ENCODE measurements at regions not wholly inside any gene's neighbourhood (a gene's known extent, or its start where the extent isn't known, plus 50 kb on each side); places are given as distances from the start of the nearest gene placed in this dataset.

DNA sequence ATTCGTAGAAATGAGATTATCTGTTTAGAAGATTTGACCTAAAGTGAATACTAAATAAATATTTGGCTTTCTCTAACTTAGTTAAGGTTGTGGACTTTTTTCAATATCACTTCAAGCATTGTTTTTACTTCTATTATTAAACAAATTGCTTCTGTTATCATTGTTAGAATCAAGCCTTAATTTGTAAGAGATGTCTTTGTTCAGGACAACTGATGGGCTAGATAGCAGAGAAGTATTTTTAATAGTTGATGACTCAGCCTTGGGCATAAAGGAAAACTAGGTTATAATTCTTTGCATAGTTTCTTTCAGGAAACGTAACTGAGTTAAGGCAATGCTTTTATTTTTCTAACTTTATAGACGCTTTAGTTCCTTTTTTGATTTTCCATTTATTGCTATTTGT, 128.8 kb upstream of the SMIM30 start:
- Histone ChIP-seq H3K27ac (ENCODE audit: low read length) (peak overlapping the region; percentile 94), H3K4me2 (ENCODE audit: low read length) (peak overlapping the region; percentile 40)

DNA sequence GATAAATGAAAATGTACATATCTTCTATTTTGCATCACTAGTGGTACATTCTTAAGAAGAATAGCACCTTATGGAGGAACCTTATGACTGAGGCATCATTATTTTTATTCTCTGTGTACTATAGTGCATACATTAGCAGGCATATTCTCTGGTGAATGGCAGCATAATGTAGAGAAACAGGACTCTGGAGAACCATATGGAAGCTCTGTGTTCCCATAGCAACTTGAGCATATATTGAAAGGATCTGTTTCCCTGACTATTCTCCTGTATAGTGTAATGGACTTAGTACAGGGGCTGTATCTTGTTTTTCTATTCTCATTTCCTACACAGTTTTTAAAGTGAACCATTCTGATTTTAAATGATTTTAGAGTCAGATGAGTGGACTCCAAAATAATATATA, 128.4 kb upstream of the SMIM30 start:
- peaks cover 6% of the 10 kb centered on the region for H3F3A ChIP-seq (ENCODE audit: insufficient read depth, low read length, poor library complexity, severe bottlenecking)

More for the DNA sequence above, 128.8 kb upstream of the SMIM30 start:
- Histone ChIP-seq H3K9ac (ENCODE audit: low read length) (peak overlapping the region; percentile 40), H4K20me1 (ENCODE audit: insufficient read depth) (no peaks in the 10 kb centered on the region), H2AFZ (ENCODE audit: low read depth, low read length) (no peak overlapping the region), H3K27me3 (ENCODE audit: insufficient read depth, low read depth, low read length) (no peaks in the 10 kb centered on the region), H3K4me3 (ENCODE audit: low read length) (peak overlapping the region; percentile 11), H3F3A (ENCODE audit: insufficient read depth, low read length, poor library complexity, severe bottlenecking) (peaks cover 6% of the 10 kb centered on the region), H3K9me3 (ENCODE audit: low read length) (no peaks in the 10 kb centered on the region), H3K79me2 (replicated peaks; ENCODE audit: insufficient read depth, low read length) (no peaks in the 10 kb centered on the region), H3K9me2 (ENCODE audit: insufficient read depth, low read length) (no peaks in the 10 kb centered on the region), H3K36me3 (ENCODE audit: insufficient read depth, low read length) (no peaks in the 10 kb centered on the region)
- TF ChIP-seq, protein P1, sequence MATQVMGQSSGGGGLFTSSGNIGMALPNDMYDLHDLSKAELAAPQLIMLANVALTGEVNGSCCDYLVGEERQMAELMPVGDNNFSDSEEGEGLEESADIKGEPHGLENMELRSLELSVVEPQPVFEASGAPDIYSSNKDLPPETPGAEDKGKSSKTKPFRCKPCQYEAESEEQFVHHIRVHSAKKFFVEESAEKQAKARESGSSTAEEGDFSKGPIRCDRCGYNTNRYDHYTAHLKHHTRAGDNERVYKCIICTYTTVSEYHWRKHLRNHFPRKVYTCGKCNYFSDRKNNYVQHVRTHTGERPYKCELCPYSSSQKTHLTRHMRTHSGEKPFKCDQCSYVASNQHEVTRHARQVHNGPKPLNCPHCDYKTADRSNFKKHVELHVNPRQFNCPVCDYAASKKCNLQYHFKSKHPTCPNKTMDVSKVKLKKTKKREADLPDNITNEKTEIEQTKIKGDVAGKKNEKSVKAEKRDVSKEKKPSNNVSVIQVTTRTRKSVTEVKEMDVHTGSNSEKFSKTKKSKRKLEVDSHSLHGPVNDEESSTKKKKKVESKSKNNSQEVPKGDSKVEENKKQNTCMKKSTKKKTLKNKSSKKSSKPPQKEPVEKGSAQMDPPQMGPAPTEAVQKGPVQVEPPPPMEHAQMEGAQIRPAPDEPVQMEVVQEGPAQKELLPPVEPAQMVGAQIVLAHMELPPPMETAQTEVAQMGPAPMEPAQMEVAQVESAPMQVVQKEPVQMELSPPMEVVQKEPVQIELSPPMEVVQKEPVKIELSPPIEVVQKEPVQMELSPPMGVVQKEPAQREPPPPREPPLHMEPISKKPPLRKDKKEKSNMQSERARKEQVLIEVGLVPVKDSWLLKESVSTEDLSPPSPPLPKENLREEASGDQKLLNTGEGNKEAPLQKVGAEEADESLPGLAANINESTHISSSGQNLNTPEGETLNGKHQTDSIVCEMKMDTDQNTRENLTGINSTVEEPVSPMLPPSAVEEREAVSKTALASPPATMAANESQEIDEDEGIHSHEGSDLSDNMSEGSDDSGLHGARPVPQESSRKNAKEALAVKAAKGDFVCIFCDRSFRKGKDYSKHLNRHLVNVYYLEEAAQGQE (IDR thresholded peaks at IDR 0.05; ENCODE audit: borderline replicate concordance) = no peak
- no peak for TF ChIP-seq MXI1 (conservative IDR thresholded peaks at IDR 0.05; ENCODE audit: poor library complexity, severe bottlenecking)

More for the DNA sequence above, 128.4 kb upstream of the SMIM30 start:
- Histone ChIP-seq H3K9me3 (ENCODE audit: low read length) (no peaks in the 10 kb centered on the region), H2AFZ (ENCODE audit: low read depth, low read length) (peak overlapping the region; percentile 7), H3K9ac (ENCODE audit: low read length) (peak overlapping the region; percentile 40), H3K4me3 (ENCODE audit: low read length) (peak overlapping the region; percentile 33), H3K79me2 (replicated peaks; ENCODE audit: insufficient read depth, low read length) (no peaks in the 10 kb centered on the region), H3K36me3 (ENCODE audit: insufficient read depth, low read length) (no peaks in the 10 kb centered on the region), H3K9me2 (ENCODE audit: insufficient read depth, low read length) (no peaks in the 10 kb centered on the region), H3K27me3 (ENCODE audit: insufficient read depth, low read depth, low read length) (no peaks in the 10 kb centered on the region), H3K27ac (ENCODE audit: low read length) (peak overlapping the region; percentile 94), H3K4me2 (ENCODE audit: low read length) (peak overlapping the region; percentile 40), H4K20me1 (ENCODE audit: insufficient read depth) (no peaks in the 10 kb centered on the region)
- TF ChIP-seq EP300 (conservative IDR thresholded peaks at IDR 0.05; ENCODE audit: poor library complexity, severe bottlenecking) = peak; percentile 84
- peak; percentile 68 for TF ChIP-seq POLR2AphosphoS5 (IDR thresholded peaks at IDR 0.05)
- TF ChIP-seq, protein P1 (IDR thresholded peaks at IDR 0.05; ENCODE audit: borderline replicate concordance) = peak; percentile 71
- no peak for TF ChIP-seq EZH2 (IDR thresholded peaks at IDR 0.05; ENCODE audit: borderline replicate concordance, insufficient read depth, low read length, poor library complexity, severe bottlenecking)
- TF ChIP-seq RAD21 (conservative IDR thresholded peaks at IDR 0.05) = peak; percentile 47
- TF ChIP-seq, protein P2, sequence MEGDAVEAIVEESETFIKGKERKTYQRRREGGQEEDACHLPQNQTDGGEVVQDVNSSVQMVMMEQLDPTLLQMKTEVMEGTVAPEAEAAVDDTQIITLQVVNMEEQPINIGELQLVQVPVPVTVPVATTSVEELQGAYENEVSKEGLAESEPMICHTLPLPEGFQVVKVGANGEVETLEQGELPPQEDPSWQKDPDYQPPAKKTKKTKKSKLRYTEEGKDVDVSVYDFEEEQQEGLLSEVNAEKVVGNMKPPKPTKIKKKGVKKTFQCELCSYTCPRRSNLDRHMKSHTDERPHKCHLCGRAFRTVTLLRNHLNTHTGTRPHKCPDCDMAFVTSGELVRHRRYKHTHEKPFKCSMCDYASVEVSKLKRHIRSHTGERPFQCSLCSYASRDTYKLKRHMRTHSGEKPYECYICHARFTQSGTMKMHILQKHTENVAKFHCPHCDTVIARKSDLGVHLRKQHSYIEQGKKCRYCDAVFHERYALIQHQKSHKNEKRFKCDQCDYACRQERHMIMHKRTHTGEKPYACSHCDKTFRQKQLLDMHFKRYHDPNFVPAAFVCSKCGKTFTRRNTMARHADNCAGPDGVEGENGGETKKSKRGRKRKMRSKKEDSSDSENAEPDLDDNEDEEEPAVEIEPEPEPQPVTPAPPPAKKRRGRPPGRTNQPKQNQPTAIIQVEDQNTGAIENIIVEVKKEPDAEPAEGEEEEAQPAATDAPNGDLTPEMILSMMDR (IDR thresholded peaks at IDR 0.05; ENCODE audit: poor library complexity, severe bottlenecking) = no peak
- TF ChIP-seq MXI1 (conservative IDR thresholded peaks at IDR 0.05; ENCODE audit: poor library complexity, severe bottlenecking) = no peak
- no peak for TF ChIP-seq TAF1 (IDR thresholded peaks at IDR 0.05; ENCODE audit: low read depth)
- peak; percentile 40 for TF ChIP-seq SMC3 (conservative IDR thresholded peaks at IDR 0.05; ENCODE audit: poor library complexity)
